Dedifferentiated amniotic fluid mesenchymal stem cell (primary cell): ENCODE measurements at regions not wholly inside any gene's neighbourhood (a gene's known extent, or its start where the extent isn't known, plus 50 kb on each side); places are given as distances from the start of the nearest gene placed in this dataset.

Experiments used
- DNase-seq: peaks from one replicate; pipeline ENCODE4 v3.0.0-alpha.2; 2016; ENCODE audit errors: extremely low spot score

DNA sequence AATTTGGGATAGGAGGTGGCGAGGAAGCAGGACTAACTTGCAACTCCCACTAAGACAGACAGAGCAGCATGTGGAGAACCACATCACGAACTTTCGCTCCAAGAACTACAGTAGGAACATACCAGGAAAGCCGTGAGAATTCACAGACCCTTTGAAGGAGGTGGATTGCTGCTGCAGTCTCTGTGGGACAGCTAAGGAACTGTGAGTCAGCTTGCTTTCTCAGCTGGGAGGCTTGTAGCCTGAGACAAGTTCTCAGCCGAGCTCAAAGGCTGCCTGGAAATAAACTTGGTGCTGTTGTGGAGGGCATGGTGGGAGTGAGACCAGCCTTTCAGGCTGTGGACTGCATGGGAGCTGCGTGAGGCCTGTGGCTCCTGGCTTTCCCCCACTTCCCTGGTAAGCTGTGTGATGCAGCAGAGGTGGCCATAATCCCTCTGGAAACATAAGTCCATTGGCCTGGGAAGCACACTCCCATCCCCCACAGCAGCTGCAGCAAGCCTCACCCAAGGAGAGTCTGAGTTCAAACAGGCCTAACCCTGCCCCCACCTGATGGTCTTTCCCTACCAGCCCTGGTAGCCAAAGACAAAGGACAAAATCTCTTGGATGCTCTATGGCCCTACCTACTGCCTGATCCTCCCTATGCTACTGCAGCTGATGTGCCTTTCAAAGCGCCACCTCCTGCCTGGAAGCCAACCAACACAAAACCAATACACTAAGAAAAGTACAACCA is 441.1 kb upstream of the HTR2A start:
- DNase-seq, result no peak

DNA sequence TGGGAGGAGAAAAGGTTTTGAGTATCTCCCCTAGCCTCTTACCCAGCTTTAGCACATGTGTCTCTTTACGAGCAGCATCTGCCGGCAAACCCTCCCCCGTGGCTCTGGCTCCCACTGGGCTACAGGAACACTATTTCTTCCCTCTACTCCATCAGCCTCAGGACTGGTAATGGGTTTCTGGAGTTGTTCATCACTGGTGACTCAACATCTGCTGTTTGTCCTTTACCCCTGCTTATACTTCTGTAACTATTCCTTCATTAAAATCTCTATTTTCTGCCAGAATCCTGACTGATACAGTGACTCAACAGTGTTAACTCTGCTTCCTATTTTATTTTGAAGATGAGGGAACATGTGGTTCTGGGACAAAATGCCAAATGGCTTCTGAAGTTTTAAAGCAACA is 437.3 kb upstream of the HTR2A start:
- DNase-seq, result no peak

DNA sequence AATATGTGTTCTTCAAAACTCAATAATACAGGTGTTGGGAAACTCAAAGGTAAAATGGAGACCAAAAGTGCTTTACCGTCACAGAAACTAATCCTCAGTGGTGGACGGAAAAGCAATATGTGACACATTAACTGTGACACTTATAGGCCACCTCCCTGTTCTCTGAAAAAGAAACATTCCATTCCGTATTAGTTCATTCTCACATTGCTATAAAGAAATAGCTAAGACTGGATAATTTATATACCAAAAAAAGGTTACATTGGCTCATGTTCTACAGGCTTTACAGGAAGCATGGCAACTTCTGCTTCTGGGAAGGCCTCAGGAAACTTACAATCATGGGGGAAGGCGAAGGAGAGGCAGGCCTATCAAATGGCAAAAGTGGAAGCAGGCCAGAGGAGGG is 435.3 kb upstream of the HTR2A start:
- no peak for DNase-seq

DNA sequence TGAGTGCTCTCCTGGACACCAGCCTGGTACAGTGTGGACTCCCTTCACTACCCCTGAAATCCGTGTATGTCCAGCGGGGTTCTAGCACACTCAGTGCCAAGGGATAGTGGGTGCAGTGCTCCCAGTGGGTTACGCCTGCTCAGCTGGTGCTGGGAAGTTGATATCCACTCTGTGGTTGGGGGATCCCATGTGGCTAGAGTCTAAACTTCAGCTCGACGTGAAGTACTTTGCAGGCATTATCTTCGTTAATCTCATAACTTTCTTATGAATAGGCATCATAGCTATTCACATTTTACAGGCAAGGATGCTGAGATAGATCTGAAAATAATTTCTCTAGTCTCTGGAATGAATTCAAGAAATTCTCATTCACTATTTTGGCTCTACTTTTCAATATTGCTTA is 433.2 kb upstream of the HTR2A start:
- DNase-seq, result no peak

DNA sequence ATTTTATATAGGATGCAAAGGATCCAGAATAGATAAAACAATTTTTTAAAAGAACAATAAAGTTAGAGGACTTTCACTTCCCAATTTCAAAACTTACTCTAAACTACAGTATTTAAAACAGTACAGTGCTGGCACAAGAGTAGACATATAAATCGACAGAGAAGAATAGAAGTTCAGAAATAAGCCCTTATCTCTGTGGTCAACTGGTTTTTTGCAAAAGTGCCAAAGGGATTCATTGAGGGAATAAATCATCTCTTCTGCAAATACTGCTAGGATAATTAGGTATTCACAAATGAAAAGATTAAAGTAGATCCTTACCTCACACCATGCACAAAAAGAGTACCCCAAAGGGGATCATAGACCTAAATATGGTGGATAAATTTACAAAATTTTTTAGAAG is 431.0 kb upstream of the HTR2A start:
- no peak for DNase-seq

DNA sequence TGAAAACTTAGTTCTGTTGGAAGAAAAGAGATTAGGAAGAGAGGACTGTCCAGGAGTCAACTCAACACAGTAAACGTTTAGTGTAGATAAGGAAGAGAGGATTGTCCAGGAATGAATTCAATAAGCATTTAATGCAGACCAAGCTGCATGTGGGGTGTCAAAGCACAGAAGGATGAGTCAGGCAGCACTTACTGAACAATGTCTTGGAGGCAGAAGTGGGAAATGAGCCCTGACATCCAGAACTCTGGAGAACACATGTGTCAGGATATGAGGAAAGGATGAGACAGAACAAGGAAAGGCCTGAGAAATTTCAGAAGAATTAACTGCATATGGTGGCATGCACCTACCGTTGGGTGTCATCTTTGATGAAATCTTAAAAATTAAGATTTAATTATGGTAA is 429.2 kb upstream of the HTR2A start:
- no peak for DNase-seq

DNA sequence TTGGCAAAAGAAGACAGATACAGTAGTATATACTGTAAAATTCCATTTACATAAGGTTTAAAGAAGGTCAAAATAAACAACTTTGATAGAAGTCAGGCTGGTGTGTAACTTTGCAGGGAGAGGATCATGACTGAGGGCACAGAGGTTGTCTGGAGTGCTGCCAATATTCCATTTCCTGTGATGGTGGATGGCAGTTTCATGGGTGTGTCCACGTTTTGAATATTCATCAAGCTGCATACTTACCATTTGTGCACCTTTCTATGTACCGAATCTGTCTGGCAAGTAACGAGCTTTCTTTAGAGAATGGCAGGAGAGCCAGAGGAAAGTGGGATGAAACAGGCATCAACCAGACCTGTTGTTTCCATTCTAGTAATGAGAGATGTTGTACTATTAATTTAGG is 420.5 kb upstream of the HTR2A start:
- DNase-seq, result no peak

DNA sequence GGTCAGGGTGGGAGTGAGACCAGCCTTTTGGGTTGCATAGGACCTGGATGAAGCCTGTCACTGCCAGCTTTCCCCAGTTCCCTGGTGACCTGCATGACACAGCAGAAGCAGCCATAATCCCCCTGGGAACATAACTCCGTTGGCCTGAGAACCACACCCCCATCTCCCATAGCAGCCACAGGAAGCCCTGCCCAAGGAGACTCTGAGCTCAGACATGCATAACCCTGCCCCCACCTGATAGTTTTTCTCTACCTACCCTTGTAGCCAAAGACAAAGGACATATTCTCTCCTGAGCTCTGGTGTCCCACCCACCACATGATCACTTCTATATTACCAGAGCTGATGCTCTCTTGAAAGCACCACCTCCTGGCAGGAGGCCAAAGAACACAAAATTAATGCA is 413.5 kb upstream of the HTR2A start:
- DNase-seq, result no peak

DNA sequence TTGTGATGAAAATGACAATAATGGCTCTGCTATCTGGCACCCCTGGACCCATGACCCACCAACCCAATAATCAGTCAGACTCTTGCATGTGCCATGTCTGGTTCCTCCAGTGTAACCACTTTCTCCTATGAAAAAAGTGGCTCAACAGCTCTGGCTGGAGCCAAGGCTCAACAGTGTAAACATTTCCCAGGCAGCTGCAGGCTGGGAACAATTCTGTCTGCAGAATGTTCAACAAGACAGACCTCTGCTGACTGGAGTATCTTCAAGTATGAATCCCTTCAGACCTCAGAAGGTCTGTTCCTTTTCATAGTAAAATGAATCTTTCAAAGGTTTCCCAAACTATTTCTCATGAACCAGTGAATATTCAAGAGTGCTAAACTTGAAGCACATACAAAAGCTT is 410.1 kb upstream of the HTR2A start:
- DNase-seq, result no peak

DNA sequence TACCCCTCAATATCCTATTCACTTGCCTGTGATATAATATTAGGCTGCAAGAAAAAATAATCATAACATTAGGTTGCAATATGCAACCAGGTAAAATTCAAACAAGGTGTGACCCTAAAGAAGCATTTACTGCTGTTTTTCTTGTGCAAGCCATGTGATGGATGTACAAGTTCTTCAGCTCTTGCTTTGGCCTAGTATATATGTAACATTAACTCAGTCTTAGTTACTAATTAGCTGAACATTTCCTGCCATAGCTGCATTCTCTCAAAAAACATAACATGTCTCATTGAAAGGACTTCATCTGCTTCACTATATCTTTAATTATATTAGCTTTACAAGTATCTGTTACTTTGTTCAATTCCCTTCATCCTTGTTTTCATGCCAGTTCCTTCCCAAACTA is 406.8 kb upstream of the HTR2A start:
- no peak for DNase-seq

DNA sequence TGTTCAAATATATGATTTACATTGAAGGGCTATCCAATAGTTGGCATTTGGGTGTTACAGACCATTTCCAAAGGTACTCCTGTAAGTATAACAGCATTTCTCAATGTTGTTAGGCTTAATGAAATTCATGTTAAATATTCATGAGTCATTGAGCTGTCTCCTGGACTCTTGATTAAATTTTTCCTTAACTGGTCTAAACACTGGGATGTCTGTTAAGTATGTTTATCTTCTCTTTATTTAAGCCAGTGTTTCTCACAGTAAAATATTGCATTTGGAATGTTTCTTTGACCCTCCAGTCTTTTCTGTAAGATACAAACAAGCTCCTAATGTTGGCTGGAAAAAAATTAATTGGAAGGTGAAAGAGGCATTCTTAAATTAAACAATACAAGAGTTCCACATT is 402.5 kb upstream of the HTR2A start:
- DNase-seq, result no peak

DNA sequence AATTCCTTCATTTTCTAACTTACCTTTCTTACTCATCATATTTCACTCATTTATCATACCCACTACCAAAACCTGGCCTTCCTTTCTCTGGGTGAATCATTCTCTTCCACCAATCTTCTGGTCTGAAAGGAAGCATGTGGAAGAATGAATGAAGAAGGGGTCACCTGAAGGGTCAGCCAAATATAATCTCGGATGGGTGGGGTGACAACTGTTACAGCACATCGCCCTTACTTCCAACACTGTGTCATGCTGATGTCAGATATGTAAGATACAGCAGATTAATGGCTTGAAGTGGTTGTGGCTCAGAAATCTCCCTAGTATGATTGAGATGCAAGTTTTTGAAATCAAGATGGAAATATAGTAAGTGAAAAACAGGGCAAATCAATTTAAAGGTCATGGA is 401.7 kb upstream of the HTR2A start:
- no peak for DNase-seq

DNA sequence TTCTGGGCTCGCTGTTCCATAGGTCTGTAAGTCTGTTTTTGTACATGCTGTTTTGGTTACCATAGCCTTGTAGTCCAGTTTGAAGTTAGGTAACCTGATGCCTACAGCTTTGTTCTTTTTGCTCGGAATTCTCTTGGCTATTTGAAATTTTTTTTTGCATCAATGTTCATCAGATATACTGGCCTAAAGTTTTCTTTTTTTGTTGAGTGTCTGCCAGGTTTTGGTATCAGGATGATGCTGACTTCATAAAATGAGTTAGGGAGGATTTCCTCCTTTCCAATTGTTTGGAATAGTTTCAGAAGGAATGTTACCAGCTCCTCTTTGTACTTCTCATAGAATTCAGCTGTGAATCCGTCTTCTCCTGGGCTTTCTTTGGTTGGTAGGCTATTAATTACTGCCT is 397.8 kb upstream of the HTR2A start:
- no peak for DNase-seq

DNA sequence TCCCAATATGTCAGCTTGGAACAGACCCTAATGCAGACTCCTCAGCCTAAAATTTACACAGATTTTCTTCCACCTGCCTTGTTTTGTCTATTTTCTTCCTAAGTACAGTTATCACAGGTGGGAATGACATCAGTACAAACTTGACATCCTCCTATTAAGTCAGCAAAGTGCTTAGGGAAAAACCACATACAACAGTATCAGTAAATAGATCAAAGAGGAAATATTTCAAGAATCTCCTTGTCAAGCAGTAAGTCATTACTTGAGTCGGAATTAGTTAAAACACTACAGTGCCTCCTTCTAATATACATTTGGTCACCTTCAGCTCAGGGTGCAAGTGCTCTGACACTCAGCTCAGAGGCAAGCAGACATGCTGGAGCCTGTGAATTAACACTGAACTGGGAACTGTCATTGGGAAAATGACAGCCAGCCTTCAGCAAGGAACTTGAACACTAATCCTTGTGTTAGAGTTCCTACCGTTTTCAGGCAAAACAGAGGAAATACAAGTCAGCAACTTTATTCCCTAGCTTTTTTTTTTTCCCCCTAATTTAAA is 394.3 kb upstream of the HTR2A start:
- DNase-seq, result no peak

DNA sequence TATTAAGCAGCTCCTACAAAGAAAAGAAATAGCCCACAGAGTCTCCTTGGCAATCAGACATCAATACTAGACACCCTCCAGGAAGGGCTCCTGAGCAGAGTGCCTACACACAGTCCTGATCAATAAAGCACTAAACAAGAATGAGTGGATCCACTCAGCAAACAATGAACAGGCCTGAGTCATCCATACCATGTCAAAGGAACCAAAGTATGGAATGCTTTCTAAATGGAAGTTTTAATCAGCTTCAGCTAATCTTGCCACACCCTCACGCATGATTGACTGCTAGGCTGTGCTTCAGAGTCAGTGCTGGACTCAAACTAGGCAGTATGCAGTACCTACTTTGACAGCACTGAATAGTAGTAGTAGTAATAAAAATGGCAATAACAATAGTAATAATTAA is 392.7 kb upstream of the HTR2A start:
- no peak for DNase-seq

DNA sequence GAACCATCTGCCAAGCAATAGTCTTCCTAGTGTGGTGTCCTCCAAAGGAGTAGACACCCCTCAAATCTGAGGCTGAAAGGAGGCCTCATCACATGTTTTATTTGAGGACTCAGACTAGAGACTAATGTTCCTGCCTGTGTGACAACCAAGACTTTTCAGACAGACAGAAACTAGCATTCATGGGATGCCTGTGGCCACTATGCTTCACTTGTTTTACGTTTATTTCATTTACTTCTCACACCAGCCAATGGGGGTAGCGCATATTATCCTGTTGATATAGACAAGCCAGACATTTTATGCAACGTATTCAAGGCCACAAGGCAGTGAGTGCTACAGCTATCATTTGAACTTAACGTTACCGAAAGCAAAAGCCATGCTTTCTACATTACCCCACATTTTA is 391.7 kb upstream of the HTR2A start:
- DNase-seq, result no peak

DNA sequence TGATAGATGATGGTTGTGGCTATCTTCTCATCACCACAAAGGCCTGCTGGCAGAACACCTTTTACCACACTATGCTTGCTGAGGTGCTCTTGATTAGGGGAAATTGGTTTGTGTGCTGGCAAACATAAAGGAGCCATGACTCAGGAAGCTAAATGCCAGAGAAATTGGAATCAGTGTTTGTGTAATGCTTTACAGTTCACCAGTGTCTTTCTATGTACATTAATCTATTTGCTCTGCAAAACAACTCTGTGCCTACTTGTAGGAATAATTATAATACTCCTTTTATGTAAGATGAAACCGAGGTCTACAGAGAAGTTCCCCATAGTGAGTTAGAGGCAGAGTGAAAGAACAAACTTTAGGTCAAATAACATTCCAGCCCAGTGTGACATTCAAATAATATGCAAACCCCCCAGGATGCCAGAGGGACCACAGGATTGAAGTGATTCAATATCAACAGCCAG is 390.5 kb upstream of the HTR2A start:
- no peak for DNase-seq

DNA sequence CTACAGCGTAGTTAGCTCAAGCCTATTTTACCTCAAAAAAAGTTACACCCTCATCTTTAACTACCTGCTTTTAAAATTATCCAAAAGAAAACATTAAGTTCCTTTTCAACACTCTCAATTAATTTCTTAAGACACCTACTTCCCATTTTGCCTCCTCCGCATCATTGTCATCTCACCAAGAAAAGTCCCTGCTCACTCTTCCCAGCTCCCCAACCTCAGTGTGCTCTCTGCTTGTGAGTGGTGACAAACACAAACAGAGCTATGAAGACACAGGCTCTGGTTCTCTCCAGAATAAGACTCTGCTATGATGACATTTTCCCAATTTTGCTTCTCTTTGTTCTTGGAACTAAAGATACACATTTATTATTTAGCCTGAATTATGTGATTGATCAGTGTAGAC is 385.1 kb upstream of the HTR2A start:
- no peak for DNase-seq

DNA sequence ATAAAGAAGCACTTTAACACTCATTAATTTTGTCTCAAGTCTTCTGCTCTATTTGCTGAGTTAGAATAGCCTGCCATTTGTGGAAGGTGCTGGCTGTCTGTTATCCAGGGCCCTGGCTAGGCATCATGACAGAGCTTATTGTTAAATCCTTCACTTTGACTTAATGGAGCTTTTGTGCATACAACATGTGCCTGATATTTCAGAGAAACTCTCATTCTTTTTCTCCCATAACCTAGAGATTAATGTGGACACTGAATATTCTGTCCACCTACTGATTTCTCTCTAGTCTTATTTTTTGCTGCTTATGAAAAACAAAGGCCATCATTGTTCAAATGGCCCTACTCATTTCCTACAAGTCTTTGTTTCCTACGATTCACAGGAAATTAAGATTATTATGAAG is 383.1 kb upstream of the HTR2A start:
- DNase-seq, result no peak

DNA sequence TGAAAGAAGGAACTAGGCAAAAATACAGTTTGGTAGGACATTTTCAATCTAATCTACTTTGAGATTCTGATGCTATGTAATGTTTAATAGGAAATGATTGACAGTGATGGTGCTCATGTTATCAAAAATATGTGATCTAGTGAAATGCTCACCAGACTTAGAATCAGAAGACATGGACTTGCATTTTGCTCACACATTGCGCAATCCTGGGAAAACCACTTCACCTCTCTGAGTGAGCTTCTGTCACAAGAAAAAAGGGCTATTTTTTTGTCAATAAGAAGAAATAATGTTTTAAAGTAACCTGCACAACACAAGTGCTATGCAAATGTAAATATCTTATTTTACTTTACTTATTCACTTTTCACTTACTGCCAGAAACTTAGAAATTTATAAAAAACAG is 380.9 kb upstream of the HTR2A start:
- DNase-seq, result no peak

DNA sequence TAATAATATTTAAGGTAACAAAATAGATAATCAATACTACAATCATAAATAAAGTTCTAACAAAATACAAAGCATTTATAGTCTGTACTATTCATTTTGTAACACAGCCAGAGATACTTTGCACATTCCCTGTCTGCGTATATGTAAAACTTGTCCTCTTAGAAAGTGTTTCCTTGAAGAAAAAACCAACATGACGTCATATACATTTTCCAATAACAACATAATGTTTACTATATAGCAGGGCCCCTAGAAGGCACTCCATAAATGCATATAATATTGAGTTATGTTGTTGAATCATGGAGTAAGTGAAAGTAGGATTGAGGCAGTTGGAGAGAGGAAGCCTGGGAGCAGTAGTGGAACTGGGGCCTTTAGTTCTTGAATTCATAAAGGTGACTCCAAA is 371.4 kb upstream of the HTR2A start:
- no peak for DNase-seq

DNA sequence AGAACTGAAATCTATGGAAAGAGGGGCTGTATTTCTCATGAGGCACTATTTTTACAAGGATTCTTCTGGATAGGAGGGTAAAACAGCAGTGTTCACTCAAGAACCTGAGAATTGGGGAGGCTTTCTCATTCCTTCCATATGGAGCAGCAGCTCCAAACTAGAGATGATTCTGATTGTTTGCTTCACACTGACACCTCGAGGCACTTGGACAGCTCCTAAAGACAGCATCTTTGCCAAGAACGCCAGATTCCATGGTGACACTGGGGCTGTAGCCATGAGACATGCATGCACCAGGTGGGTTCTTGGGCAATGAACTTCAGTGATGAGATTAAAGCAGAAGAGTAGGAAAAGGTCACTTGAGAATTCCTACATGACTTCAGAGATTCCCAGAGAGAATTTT is 361.5 kb upstream of the HTR2A start:
- DNase-seq, result no peak

DNA sequence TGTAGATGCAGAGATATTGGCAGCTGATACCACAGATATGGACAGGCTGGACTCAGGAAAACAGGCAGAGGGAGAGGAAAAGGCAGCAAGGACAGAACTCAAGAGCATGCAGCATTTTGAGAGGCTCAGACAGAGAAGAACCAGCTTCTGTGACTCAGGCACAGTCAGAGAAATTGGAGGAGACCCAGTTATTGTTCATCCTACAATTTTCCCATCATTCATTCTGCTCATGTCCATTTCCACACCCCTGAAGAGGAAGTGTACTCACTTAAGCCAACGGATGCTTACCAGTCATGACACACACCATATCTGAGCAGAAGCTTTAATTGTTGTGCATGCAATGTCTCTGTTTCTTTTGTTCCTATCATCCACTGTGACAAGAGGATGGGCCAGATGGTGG is 359.8 kb upstream of the HTR2A start:
- DNase-seq, result no peak

DNA sequence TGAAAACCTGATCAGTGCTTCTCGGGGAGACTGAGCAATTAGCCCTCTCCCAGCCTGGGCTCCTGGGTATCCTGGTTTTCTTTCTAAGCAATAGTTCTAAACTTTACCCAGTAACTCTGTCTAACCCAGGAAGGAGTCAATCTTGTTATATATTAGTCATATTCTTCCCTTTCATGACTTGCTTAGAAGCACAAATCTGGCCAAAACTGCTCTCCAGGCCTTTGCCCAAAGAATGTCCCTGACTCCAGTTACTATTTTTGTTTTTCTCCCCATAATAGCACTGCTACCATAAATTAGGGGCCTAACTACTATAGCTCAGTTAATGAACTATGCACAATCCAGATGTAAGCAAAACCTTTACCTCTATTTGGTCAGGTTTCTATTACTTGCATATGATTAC is 355.8 kb upstream of the HTR2A start:
- DNase-seq, result no peak
